Endothelial cell of umbilical vein (primary cell): ENCODE measurements at regions not wholly inside any gene's neighbourhood (a gene's known extent, or its start where the extent isn't known, plus 50 kb on each side); places are given as distances from the start of the nearest gene placed in this dataset.

ENCODE experiments used
- BruUV-seq: library from RNA; stranded (reverse); fragments of 400-500 nt; replicated peaks from 2 replicates; lab custom pipeline; 2021; lab: Mats Ljungman, UMichigan
- CTCF ChIA-PET: fragments of 300-600, 350-600 bp; sonication (Branson Sonifier 250); formaldehyde crosslinking; loops from one replicate; lab custom pipeline; 2021; ENCODE audit warnings: antibody characterized with exemption, inconsistent platforms; lab: Charles Lee
- POLR2A ChIA-PET: fragments of 300-600, 350-600 bp; sonication (Branson Sonifier 250); formaldehyde crosslinking; loops from one replicate; lab custom pipeline; 2021; ENCODE audit warnings: antibody characterized with exemption, inconsistent platforms; lab: Charles Lee
- DNase-seq: peaks from one replicate; pipeline ENCODE4 v3.0.0-alpha.2; 2011; ENCODE audit warnings: low read depth, low spot score
- FAIRE-seq: peaks from 2 replicates; lab custom pipeline; 2011; peaks lifted over from hg19 to GRCh38; lab: Jason Lieb, UNC
- H2AFZ ChIP-seq: 2 replicates; pipeline ENCODE4 v1.6.0; 2012; ENCODE audit warnings: low read depth, low read length, control low read depth, inconsistent platforms
- H3K27ac ChIP-seq: 2 replicates; pipeline ENCODE4 v1.5.1; 2011; ENCODE audit warnings: low read depth, mild to moderate bottlenecking, control low read depth, low read length, moderate library complexity; ENCODE audit not compliant: insufficient read depth
- H3K27me3 ChIP-seq, 2 experiments: 2 replicates each; pipeline versions ENCODE4 v1.6.0 to v1.6.1; 2011; ENCODE audit warnings: low read length in 2 of 2, mixed read lengths in 1 of 2; ENCODE audit not compliant: control insufficient read depth in 2 of 2, insufficient read depth in 2 of 2
- H3K36me3 ChIP-seq, 2 experiments: 2 replicates in 1 of 2; 3 replicates in 1 of 2; pipeline ENCODE4 v1.5.1; 2011; ENCODE audit warnings: low read length in 2 of 2, mild to moderate bottlenecking in 1 of 2, moderate library complexity in 1 of 2; ENCODE audit not compliant: control insufficient read depth in 2 of 2, insufficient read depth in 2 of 2; ENCODE audit errors: extremely low read depth in 1 of 2
- H3K4me1 ChIP-seq: 3 replicates; pipeline ENCODE4 v1.5.1; 2011; ENCODE audit warnings: mild to moderate bottlenecking, low read length; ENCODE audit not compliant: control insufficient read depth, insufficient read depth; ENCODE audit errors: extremely low read depth
- H3K4me2 ChIP-seq: 2 replicates; pipeline ENCODE4 v1.6.1; 2011; ENCODE audit warnings: low read length, control low read depth, mixed read lengths; ENCODE audit not compliant: insufficient read depth
- H3K4me3 ChIP-seq, 3 experiments: fragments of 200-600 bp in 1 of 3; sonication (generic), shearing (Covaris generic) in 1 of 3; replicated peaks in 1 of 3; 2 replicates each; pipeline ENCODE4 v1.5.1; 2011 to 2016; ENCODE audit warnings: control low read depth in 3 of 3, low read length in 3 of 3, mild to moderate bottlenecking in 2 of 3, inconsistent platforms in 1 of 3, low read depth in 1 of 3, moderate library complexity in 1 of 3; ENCODE audit not compliant: insufficient read depth in 1 of 3
- H3K79me2 ChIP-seq: 2 replicates; pipeline ENCODE4 v1.6.0; 2012; ENCODE audit warnings: low read length, inconsistent platforms; ENCODE audit not compliant: control insufficient read depth, insufficient read depth
- H3K9ac ChIP-seq: replicated peaks from 2 replicates; pipeline ENCODE3; 2011; ENCODE audit warnings: low read length, control low read depth; ENCODE audit not compliant: insufficient read depth; ENCODE audit errors: extremely low read depth
- H3K9me1 ChIP-seq: replicated peaks from 3 replicates; pipeline ENCODE4 v1.6.0; 2011; ENCODE audit warnings: mild to moderate bottlenecking, low read length; ENCODE audit not compliant: control insufficient read depth, insufficient read depth; ENCODE audit errors: extremely low read depth
- H3K9me3 ChIP-seq: replicated peaks from 2 replicates; pipeline ENCODE4 v1.5.1; 2012; ENCODE audit warnings: low read length, inconsistent platforms; ENCODE audit not compliant: control insufficient read depth, insufficient read depth
- H4K20me1 ChIP-seq: replicated peaks from 2 replicates; pipeline ENCODE3; 2011; ENCODE audit warnings: mild to moderate bottlenecking, low read length; ENCODE audit not compliant: control insufficient read depth, insufficient read depth; ENCODE audit errors: extremely low read depth
- EZH2 ChIP-seq: IDR thresholded peaks from 2 replicates; pipeline ENCODE4 v1.6.1; 2012; ENCODE audit warnings: borderline replicate concordance, low read depth, mild to moderate bottlenecking, moderate library complexity, low read length, inconsistent platforms; ENCODE audit not compliant: severe bottlenecking
- FOS ChIP-seq: IDR thresholded peaks from 2 replicates; pipeline ENCODE4 v1.6.1; 2011; ENCODE audit warnings: mild to moderate bottlenecking, low read length, moderate library complexity, borderline replicate concordance; ENCODE audit not compliant: insufficient read depth
- GATA2 ChIP-seq: IDR thresholded peaks from 2 replicates; pipeline ENCODE4 v1.7.0; 2011; ENCODE audit warnings: low read depth, mild to moderate bottlenecking, moderate library complexity, mixed read lengths, low read length; ENCODE audit not compliant: insufficient read length, insufficient read depth
- JUN ChIP-seq: IDR thresholded peaks from 2 replicates; pipeline ENCODE4 v1.6.1; 2011; ENCODE audit warnings: borderline replicate concordance, low read depth; ENCODE audit not compliant: insufficient read length, insufficient read depth
- MAX ChIP-seq: IDR thresholded peaks from 2 replicates; pipeline ENCODE4 v1.6.1; 2011; ENCODE audit not compliant: insufficient read depth, insufficient read length
- MYC ChIP-seq: IDR thresholded peaks from one replicate; pipeline ENCODE4 v1.6.1; 2011; ENCODE audit warnings: mild to moderate bottlenecking, low read depth, low read length
- POLR2A ChIP-seq: IDR thresholded peaks from 2 replicates; pipeline ENCODE4 v1.6.1; 2012; ENCODE audit warnings: low read depth, mild to moderate bottlenecking, control low read depth, low read length
- POLR2AphosphoS5 ChIP-seq: IDR thresholded peaks from 2 replicates; pipeline ENCODE4 v1.6.1; 2012; ENCODE audit warnings: low read depth, mild to moderate bottlenecking, control low read depth, low read length, moderate library complexity; ENCODE audit not compliant: insufficient read depth
- dilution Hi-C: fragments of 300-500 bp; cut with MboI; formaldehyde crosslinking; loops from one replicate; pipeline ENCODE4 v1.15.0; 2019; ENCODE audit warnings: low sequenced_read_pairs; ENCODE audit not compliant: extremely low pct_ligation_motif_present
- intact Hi-C: fragments of 100-400 bp; cut with micrococcal nuclease; formaldehyde crosslinking; loops from one replicate; pipeline ENCODE4 v1.10.0; 2022
- TF ChIP-seq, protein P1 (sequence below), 2 donors: IDR thresholded peaks; 1 replicate in 1 of 2; 2 replicates in 1 of 2; pipeline ENCODE4 v1.5.1; 2011; ENCODE audit warnings: low read length in 2 of 2, mild to moderate bottlenecking in 2 of 2, moderate library complexity in 2 of 2, control low read depth in 1 of 2, inconsistent platforms in 1 of 2, low read depth in 1 of 2; ENCODE audit not compliant: insufficient read depth in 1 of 2; ENCODE audit errors: extremely low read depth in 1 of 2

DNA sequence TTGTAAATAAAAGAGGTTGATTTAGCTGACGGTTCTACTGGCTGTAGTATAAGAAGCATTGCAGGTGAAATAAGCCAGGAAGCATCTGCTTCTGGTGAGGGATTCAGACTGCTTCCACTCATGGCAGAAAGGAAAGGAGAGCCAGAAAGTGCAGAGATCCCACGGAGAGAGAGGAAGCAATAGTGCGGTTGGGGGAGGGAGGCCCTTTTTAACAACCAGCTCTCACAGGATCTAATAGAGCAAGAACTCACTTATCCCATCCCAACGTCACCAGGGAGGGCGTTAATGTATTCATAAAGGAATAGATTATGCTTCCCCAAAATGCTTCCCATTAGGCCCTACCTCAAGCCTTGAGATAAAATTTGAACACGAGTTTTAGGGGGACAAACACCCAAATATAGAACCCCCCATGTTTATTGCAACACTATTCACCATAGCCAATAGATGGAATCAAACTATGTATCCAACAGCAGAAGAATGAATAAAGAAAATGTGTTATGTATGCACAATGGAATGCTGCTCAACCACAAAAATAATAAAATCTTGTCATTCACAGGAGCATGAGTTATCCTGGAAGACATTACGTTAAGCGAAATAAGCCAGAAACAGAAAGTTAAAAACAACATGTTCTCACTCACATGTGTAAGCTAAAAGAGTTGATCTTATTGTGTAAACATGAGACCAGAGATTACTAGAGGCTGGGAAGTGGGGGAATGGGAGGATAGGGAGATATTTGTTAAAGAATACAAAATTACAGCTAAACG lies 908.3 kb upstream of the ANO3 start:
- intact Hi-C loops (no loop called here), dilution Hi-C loops (no loop called here)
- FAIRE-seq, result no peak
- H3K9me3 ChIP-seq, result no peaks in the 10 kb centered on the region
- H3K27ac ChIP-seq, result no peak overlapping the region
- ChIA-PET POLR2A (no interaction called here), CTCF (no interaction called here)
- H3K4me3 ChIP-seq, result no peak overlapping the region
- H3K27me3 ChIP-seq, result no peaks in the 10 kb centered on the region
- TF ChIP-seq FOS (no peak), MAX (no peak), POLR2A (no peak), POLR2AphosphoS5 (no peak), EZH2 (no peak), GATA2 (no peak), MYC (no peak), JUN (no peak)
- TF ChIP-seq, protein P1, sequence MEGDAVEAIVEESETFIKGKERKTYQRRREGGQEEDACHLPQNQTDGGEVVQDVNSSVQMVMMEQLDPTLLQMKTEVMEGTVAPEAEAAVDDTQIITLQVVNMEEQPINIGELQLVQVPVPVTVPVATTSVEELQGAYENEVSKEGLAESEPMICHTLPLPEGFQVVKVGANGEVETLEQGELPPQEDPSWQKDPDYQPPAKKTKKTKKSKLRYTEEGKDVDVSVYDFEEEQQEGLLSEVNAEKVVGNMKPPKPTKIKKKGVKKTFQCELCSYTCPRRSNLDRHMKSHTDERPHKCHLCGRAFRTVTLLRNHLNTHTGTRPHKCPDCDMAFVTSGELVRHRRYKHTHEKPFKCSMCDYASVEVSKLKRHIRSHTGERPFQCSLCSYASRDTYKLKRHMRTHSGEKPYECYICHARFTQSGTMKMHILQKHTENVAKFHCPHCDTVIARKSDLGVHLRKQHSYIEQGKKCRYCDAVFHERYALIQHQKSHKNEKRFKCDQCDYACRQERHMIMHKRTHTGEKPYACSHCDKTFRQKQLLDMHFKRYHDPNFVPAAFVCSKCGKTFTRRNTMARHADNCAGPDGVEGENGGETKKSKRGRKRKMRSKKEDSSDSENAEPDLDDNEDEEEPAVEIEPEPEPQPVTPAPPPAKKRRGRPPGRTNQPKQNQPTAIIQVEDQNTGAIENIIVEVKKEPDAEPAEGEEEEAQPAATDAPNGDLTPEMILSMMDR (IDR thresholded peaks at IDR 0.05; ENCODE audit: extremely low read depth in 1 of 2, insufficient read depth in 1 of 2, low read depth in 1 of 2, low read length in 2 of 2), result no peak
- H3K36me3 ChIP-seq, result no peaks in the 10 kb centered on the region
- BruUV-seq, result no TSS peak
- H3K4me1 ChIP-seq, result no peaks in the 10 kb centered on the region
- H3K79me2 ChIP-seq, result no peaks in the 10 kb centered on the region
- DNase-seq, result no peak
- no peak overlapping the region for H2AFZ ChIP-seq
- H3K9me1 ChIP-seq, result no peaks in the 10 kb centered on the region
- no peak overlapping the region for H3K9ac ChIP-seq
- H3K4me2 ChIP-seq, result no peak overlapping the region
- no peaks in the 10 kb centered on the region for H4K20me1 ChIP-seq
